ENCODE measurements at regions not wholly inside any gene's neighbourhood (a gene's known extent, or its start where the extent isn't known, plus 50 kb on each side); places are given as distances from the start of the nearest gene placed in this dataset.

- no peak for DNase-seq (ENCODE audit: low read depth)
- TF ChIP-seq POLR2A (IDR thresholded peaks at IDR 0.05; ENCODE audit: extremely low read depth, insufficient read length) (no peak), MAX (IDR thresholded peaks at IDR 0.05; ENCODE audit: low read depth, low read length) (no peak), MYC (IDR thresholded peaks at IDR 0.05; ENCODE audit: low read depth, low read length) (no peak), CTCF (IDR thresholded peaks at IDR 0.05; ENCODE audit: low read depth, low read length) (no peak)
- no peak overlapping the region for H3K4me3 ChIP-seq (ENCODE audit: low read depth, low read length)
These were observed 533.2 kb upstream of the PCDH9 start for GRCh38 chr13:67763384-67763783.

- H3K4me3 ChIP-seq (ENCODE audit: low read depth, low read length): no peak overlapping the region
- no peak for DNase-seq (ENCODE audit: low read depth)
- TF ChIP-seq CTCF (IDR thresholded peaks at IDR 0.05; ENCODE audit: low read depth, low read length) (no peak), MYC (IDR thresholded peaks at IDR 0.05; ENCODE audit: low read depth, low read length) (no peak), MAX (IDR thresholded peaks at IDR 0.05; ENCODE audit: low read depth, low read length) (no peak), POLR2A (IDR thresholded peaks at IDR 0.05; ENCODE audit: extremely low read depth, insufficient read length) (no peak)
These were observed 528.8 kb upstream of the PCDH9 start for GRCh38 chr13:67758975-67759374.

GRCh38 chr13:67754012-67754411, 523.9 kb upstream of the PCDH9 start:
- no peak for TF ChIP-seq CTCF (IDR thresholded peaks at IDR 0.05; ENCODE audit: low read depth, low read length)
- no peak overlapping the region for H3K4me3 ChIP-seq (ENCODE audit: low read depth, low read length)
- no peak for DNase-seq (ENCODE audit: low read depth)

- H3K4me3 ChIP-seq (ENCODE audit: low read depth, low read length): no peak overlapping the region
- no peak for DNase-seq (ENCODE audit: low read depth)
- TF ChIP-seq CTCF (IDR thresholded peaks at IDR 0.05; ENCODE audit: low read depth, low read length) (no peak), MAX (IDR thresholded peaks at IDR 0.05; ENCODE audit: low read depth, low read length) (no peak), POLR2A (IDR thresholded peaks at IDR 0.05; ENCODE audit: extremely low read depth, insufficient read length) (no peak), MYC (IDR thresholded peaks at IDR 0.05; ENCODE audit: low read depth, low read length) (no peak)
These were observed 522.6 kb upstream of the PCDH9 start for GRCh38 chr13:67752759-67753158.

- no peak for DNase-seq (ENCODE audit: low read depth)
- no peak overlapping the region for H3K4me3 ChIP-seq (ENCODE audit: low read depth, low read length)
- no peak for TF ChIP-seq MAX (IDR thresholded peaks at IDR 0.05; ENCODE audit: low read depth, low read length)
- TF ChIP-seq CTCF (IDR thresholded peaks at IDR 0.05; ENCODE audit: low read depth, low read length): no peak
- TF ChIP-seq POLR2A (IDR thresholded peaks at IDR 0.05; ENCODE audit: extremely low read depth, insufficient read length): no peak
- TF ChIP-seq MYC (IDR thresholded peaks at IDR 0.05; ENCODE audit: low read depth, low read length): no peak
These were observed 512.3 kb upstream of the PCDH9 start for GRCh38 chr13:67742478-67742877.

- no peak for TF ChIP-seq CTCF (IDR thresholded peaks at IDR 0.05; ENCODE audit: low read depth, low read length)
- TF ChIP-seq POLR2A (IDR thresholded peaks at IDR 0.05; ENCODE audit: extremely low read depth, insufficient read length): no peak
- TF ChIP-seq MYC (IDR thresholded peaks at IDR 0.05; ENCODE audit: low read depth, low read length): no peak
- no peak for TF ChIP-seq MAX (IDR thresholded peaks at IDR 0.05; ENCODE audit: low read depth, low read length)
- no peak overlapping the region for H3K4me3 ChIP-seq (ENCODE audit: low read depth, low read length)
- no peak for DNase-seq (ENCODE audit: low read depth)
These were observed 510.9 kb upstream of the PCDH9 start for GRCh38 chr13:67740871-67741535.
